HepG2 (cell line): ENCODE measurements at regions not wholly inside any gene's neighbourhood (a gene's known extent, or its start where the extent isn't known, plus 50 kb on each side); places are given as distances from the start of the nearest gene placed in this dataset.

ENCODE experiments used
- ATAC-seq: fragments of 200-7000 bp; cut with Tn5 transposase; 3 replicates; pipeline ENCODE4 v1.9.1; 2020; ENCODE audit warnings: mild to moderate bottlenecking, moderate library complexity
- BruUV-seq: library from RNA; stranded (reverse); fragments of 400-500 nt; replicated peaks from 2 replicates; lab custom pipeline; 2021; lab: Mats Ljungman, UMichigan
- CTCF ChIA-PET: fragments of 300-600 bp; formaldehyde crosslinking; extraction: SDS; loops from one replicate; lab custom pipeline; 2021; ENCODE audit warnings: low total read pairs, inconsistent platforms, low intra/inter-chr PET ratio; lab: Yijun Ruan, JAX
- POLR2A ChIA-PET: fragments of 350-600 bp; sonication (Branson Sonifier 250); formaldehyde crosslinking; loops from one replicate; lab custom pipeline; 2020; ENCODE audit warnings: antibody characterized with exemption, inconsistent platforms; lab: Yijun Ruan, JAX
- DNase-seq: peaks from one replicate; pipeline ENCODE4 v3.0.0-alpha.2; 2015; ENCODE audit warnings: low spot score
- FAIRE-seq: peaks from 3 replicates; lab custom pipeline; 2011; peaks lifted over from hg19 to GRCh38; lab: Jason Lieb, UNC
- H2AFZ ChIP-seq: one replicate; pipeline ENCODE4 v1.6.1; 2011; ENCODE audit warnings: low read length, inconsistent platforms
- H3K27ac ChIP-seq: fragments of 300-600 bp; 3 replicates; pipeline ENCODE4 v1.8.0; 2011; ENCODE audit warnings: mixed run types, mild to moderate bottlenecking, mixed read lengths, low read length, inconsistent platforms; ENCODE audit not compliant: insufficient read depth; ENCODE audit errors: extremely low read length
- H3K27me3 ChIP-seq, 2 experiments: fragments of 200-600 bp in 1 of 2; 2 replicates in 1 of 2; 3 replicates in 1 of 2; pipeline versions ENCODE4 v1.6.0 to v1.8.0; 2011; ENCODE audit warnings: low read length in 2 of 2, mild to moderate bottlenecking in 2 of 2, moderate library complexity in 2 of 2, inconsistent platforms in 1 of 2; ENCODE audit not compliant: insufficient read depth in 2 of 2, control insufficient read depth in 1 of 2
- H3K36me3 ChIP-seq, 2 experiments: fragments of 200-600 bp in 1 of 2; replicated peaks in 1 of 2; 2 replicates in 1 of 2; 3 replicates in 1 of 2; pipeline versions ENCODE4 v1.5.1 to v1.8.0; 2011; ENCODE audit warnings: low read length in 2 of 2, inconsistent platforms in 1 of 2; ENCODE audit not compliant: insufficient read depth in 2 of 2, control insufficient read depth in 1 of 2
- H3K4me1 ChIP-seq: 2 replicates; pipeline ENCODE4 v1.5.1; 2012; ENCODE audit warnings: low read length, inconsistent platforms; ENCODE audit not compliant: insufficient read depth
- H3K4me2 ChIP-seq: 2 replicates; pipeline ENCODE4 v1.6.0; 2011; ENCODE audit warnings: low read depth, low read length, inconsistent platforms
- H3K4me3 ChIP-seq, 3 experiments: fragments of 200-600 bp in 1 of 3; sonication (generic), shearing (Covaris generic) in 1 of 3; replicated peaks in 1 of 3; 2 replicates each; pipeline ENCODE4 v1.5.1; 2011 to 2016; ENCODE audit warnings: low read length in 3 of 3, inconsistent platforms in 2 of 3, low read depth in 2 of 3, mild to moderate bottlenecking in 2 of 3, control low read depth in 1 of 3, mixed read lengths in 1 of 3; ENCODE audit not compliant: insufficient read depth in 1 of 3
- H3K79me2 ChIP-seq: one replicate; pipeline ENCODE4 v1.6.1; 2011; ENCODE audit warnings: low read length, inconsistent platforms; ENCODE audit not compliant: insufficient read depth
- H3K9ac ChIP-seq: 2 replicates; pipeline ENCODE4 v1.6.0; 2011; ENCODE audit warnings: mild to moderate bottlenecking, low read depth, low read length, inconsistent platforms; ENCODE audit not compliant: insufficient read depth
- H3K9me3 ChIP-seq: 2 replicates; pipeline ENCODE4 v1.5.1; 2012; ENCODE audit warnings: mild to moderate bottlenecking, low read length
- H4K20me1 ChIP-seq: 2 replicates; pipeline ENCODE4 v1.6.0; 2011; ENCODE audit warnings: inconsistent platforms, mild to moderate bottlenecking, low read length, moderate library complexity; ENCODE audit not compliant: insufficient read depth
- PRDM10 ChIP-seq: sonication (generic); formaldehyde crosslinking; IDR thresholded peaks from 2 replicates; pipeline ENCODE4 v1.4.0; 2020; ENCODE audit warnings: low read depth, missing genetic modification reagents
- TBP ChIP-seq: sonication (generic); formaldehyde crosslinking; IDR thresholded peaks from 2 replicates; pipeline ENCODE4 v1.5.0; 2020; ENCODE audit warnings: missing genetic modification reagents
- ZBTB38 ChIP-seq: sonication (generic); formaldehyde crosslinking; IDR thresholded peaks from 2 replicates; pipeline ENCODE4 v1.5.1; 2020; ENCODE audit warnings: mild to moderate bottlenecking, missing genetic modification reagents
- ZIK1 ChIP-seq: sonication (generic); formaldehyde crosslinking; IDR thresholded peaks from 2 replicates; pipeline ENCODE4 v1.5.0; 2020; ENCODE audit warnings: mild to moderate bottlenecking, low read depth, missing genetic modification reagents, borderline replicate concordance
- ZMAT3 ChIP-seq: sonication (generic); formaldehyde crosslinking; conservative IDR thresholded peaks from 2 replicates; pipeline ENCODE4 v1.7.0; 2021; ENCODE audit warnings: missing genetic modification reagents
- ZNF124 ChIP-seq: sonication (generic); formaldehyde crosslinking; IDR thresholded peaks from 2 replicates; pipeline ENCODE4 v1.4.0; 2020; ENCODE audit warnings: missing genetic modification reagents
- ZNF20 ChIP-seq: sonication (generic); formaldehyde crosslinking; IDR thresholded peaks from 2 replicates; pipeline ENCODE4 v1.4.0; 2020; ENCODE audit warnings: mild to moderate bottlenecking, moderate library complexity, missing genetic modification reagents
- ZNF234 ChIP-seq: sonication (generic); formaldehyde crosslinking; conservative IDR thresholded peaks from 2 replicates; pipeline ENCODE4 v1.5.1; 2020; ENCODE audit warnings: mild to moderate bottlenecking, missing genetic modification reagents
- WGBS: methylation state at CpG from one replicate; pipeline ENCODE4 v1.1.6; 2017; ENCODE audit warnings: low lambda C conversion rate; 5-methylcytosine and 5-hydroxymethylcytosine counted together
- in situ Hi-C: cut with HindIII; loops from 2 replicates; pipeline ENCODE4 v1.10.0; 2017; ENCODE audit warnings: low pct_unique_long_range_greater_than_20kb; ENCODE audit not compliant: extremely low pct_ligation_motif_present
- intact Hi-C: fragments of 100-400 bp; cut with micrococcal nuclease; formaldehyde crosslinking; loops from one replicate; pipeline ENCODE4 v1.10.0; 2022; ENCODE audit not compliant: unreplicated experiment

- ATAC-seq (no peak), FAIRE-seq (no peak)
- Histone ChIP-seq H3K4me2 (no peak overlapping the region), H3K4me1 (no peaks in the 10 kb centered on the region), H2AFZ (no peak overlapping the region), H4K20me1 (no peaks in the 10 kb centered on the region), H3K9me3 (no peaks in the 10 kb centered on the region), H3K4me3 (no peak overlapping the region)
- intact Hi-C loops (no loop called here), in situ Hi-C loops (loop anchor here (10.0 kb wide), 1 partner anchor 56 kb away; no protein-coding TSS in a partner anchor)
- POLR2A ChIA-PET: no interaction called here
- TF ChIP-seq TBP (no peak), ZBTB38 (CRISPR knock-in tag) (no peak), PRDM10 (CRISPR knock-in tag) (no peak), ZNF234 (CRISPR knock-in tag) (no peak), ZMAT3 (CRISPR knock-in tag) (no peak), ZNF124 (no peak), ZIK1 (CRISPR knock-in tag) (no peak), ZNF20 (no peak)
- TF ChIP-seq, all 625 proteins: peak for 0
- no peaks in the 10 kb centered on the region for H3K36me3 ChIP-seq
- CTCF ChIA-PET: no interaction called here
- WGBS: 0% methylated on average over 4 of the region's 5 CpGs
- no peaks in the 10 kb centered on the region for H3K79me2 ChIP-seq
- H3K27ac ChIP-seq: no peak overlapping the region
- no peak for DNase-seq
- H3K27me3 ChIP-seq: no peaks in the 10 kb centered on the region
- BruUV-seq: no TSS peak
- no peak overlapping the region for H3K9ac ChIP-seq
Measured at GRCh38 chrX:39459204-39459603, 638.6 kb downstream of the BCOR start.
